GM12874 (cell line): ENCODE measurements at regions not wholly inside any gene's neighbourhood (a gene's known extent, or its start where the extent isn't known, plus 50 kb on each side); places are given as distances from the start of the nearest gene placed in this dataset.

Experiments used
- TF ChIP-seq, protein P1 (sequence below): IDR thresholded peaks from 2 replicates; pipeline ENCODE4 v1.5.1; 2011; ENCODE audit warnings: low read depth, mild to moderate bottlenecking, control low read depth, low read length, moderate library complexity; ENCODE audit not compliant: insufficient read depth

DNA sequence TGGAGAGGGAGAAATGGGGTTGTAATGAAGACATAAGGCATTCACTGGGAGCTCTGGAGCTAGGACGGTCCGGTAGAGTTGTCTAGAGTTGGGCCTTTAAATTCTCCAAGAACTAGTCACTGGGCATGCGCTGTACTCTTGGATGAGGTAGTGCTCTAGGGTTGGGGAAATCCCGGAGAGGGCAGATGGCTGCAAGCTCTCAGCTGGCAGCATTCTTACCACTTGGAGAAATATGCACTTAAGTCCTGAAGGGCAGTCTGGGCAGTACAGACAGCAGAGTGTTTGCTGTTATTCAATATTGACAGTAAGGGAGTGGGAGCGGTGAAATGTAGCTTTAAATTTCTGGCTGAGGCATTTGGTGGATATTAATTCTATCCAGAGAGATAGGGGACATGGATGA lies 214.6 kb downstream of the RDH14 start:
- TF ChIP-seq, protein P1, sequence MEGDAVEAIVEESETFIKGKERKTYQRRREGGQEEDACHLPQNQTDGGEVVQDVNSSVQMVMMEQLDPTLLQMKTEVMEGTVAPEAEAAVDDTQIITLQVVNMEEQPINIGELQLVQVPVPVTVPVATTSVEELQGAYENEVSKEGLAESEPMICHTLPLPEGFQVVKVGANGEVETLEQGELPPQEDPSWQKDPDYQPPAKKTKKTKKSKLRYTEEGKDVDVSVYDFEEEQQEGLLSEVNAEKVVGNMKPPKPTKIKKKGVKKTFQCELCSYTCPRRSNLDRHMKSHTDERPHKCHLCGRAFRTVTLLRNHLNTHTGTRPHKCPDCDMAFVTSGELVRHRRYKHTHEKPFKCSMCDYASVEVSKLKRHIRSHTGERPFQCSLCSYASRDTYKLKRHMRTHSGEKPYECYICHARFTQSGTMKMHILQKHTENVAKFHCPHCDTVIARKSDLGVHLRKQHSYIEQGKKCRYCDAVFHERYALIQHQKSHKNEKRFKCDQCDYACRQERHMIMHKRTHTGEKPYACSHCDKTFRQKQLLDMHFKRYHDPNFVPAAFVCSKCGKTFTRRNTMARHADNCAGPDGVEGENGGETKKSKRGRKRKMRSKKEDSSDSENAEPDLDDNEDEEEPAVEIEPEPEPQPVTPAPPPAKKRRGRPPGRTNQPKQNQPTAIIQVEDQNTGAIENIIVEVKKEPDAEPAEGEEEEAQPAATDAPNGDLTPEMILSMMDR = no peak

DNA sequence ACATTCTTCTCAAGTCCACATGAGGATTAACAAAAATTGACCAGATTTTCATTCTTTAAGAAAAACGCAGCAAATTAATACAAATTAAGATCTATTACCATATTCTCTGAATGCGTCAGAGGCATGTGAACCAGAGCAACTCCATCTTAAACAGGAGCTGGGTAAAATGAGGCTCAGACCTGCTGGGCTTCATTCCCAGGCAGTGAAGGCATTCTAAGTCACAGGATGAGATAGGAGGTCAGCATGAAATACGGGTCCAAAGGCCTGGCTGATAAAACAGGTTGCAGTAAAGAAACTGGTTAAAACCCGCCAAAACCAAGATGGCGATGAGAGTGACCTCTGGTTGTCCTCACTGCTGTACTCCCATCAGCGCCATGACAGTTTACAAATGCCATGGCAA lies 217.6 kb downstream of the RDH14 start:
- TF ChIP-seq, protein P1 = no peak

DNA sequence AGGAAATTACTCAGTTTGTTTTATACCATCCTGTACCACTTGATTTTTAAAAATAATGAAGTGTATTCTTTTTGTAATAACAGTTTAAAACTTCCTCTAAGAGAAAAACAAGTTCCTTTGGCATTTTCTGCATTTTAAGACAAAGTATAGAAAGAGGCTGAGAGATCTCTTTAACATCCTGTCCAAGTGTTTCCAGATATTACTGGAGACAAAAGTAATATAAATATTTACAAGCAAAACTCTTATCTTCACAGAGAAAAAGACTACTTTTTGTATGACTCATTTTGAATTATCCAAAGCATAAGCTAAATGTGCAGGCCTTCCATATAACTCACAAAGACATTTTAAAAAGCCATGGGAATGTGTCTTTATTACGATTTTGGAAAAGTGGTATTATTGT lies 221.1 kb downstream of the RDH14 start:
- TF ChIP-seq, protein P1 = no peak

DNA sequence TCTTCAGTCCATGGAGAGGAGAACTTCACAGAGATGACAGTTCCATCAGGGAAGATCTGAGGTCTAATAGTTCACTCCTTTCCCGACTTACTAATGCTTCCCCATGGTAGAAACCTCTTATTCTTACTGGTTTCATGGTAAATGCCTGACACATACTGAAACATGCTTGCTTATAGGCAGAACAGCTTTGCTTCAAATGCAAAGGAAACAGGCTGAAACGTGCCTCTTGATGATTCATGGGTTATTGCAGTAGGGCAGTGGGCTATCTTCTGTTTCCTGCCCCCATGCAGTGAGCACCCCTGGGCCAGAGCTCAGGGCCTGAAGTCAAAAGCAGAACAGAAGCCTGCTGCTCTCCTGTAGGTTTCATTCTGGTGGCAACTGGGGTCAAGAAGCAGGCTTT lies 223.5 kb downstream of the RDH14 start:
- TF ChIP-seq, protein P1 = no peak

DNA sequence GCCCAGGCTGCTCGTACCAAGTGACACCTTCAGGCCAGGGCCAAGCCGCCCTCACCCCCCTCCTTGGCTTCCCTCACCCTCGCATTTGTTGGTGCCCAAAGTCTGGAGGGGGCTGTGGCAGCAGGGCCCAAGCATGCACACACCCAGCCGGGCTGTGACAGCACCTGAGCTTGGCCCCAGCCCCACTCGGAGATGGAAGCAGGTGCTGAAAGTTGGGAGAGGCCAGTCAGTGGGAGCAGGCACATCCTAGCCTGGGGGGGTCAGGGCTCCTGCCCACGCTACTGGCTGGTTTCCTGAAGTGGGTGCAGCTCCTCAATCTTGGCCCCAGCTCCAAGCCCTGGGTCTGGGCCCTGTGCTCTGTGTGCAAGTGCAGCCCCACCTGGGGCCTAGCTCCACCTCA lies 228.0 kb downstream of the RDH14 start:
- TF ChIP-seq, protein P1 = no peak

DNA sequence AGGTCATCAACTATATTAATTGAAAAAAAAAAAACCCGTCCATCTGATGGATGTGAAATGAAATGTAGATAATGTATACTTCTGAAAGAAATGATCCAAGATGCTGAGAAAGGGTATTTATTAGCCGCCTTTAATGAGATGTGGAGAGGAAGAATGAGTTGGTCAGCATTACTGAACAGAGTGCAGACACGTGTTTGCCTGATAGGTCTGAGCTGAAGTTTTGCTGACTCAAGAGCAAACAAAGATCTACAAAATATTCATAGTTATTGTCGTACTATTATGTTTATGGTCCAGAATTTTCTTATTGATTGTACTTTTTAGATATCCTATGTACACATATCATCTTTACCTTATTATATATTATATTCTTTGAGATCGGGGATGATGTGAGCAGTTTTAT lies 235.3 kb downstream of the RDH14 start:
- TF ChIP-seq, protein P1 = no peak

DNA sequence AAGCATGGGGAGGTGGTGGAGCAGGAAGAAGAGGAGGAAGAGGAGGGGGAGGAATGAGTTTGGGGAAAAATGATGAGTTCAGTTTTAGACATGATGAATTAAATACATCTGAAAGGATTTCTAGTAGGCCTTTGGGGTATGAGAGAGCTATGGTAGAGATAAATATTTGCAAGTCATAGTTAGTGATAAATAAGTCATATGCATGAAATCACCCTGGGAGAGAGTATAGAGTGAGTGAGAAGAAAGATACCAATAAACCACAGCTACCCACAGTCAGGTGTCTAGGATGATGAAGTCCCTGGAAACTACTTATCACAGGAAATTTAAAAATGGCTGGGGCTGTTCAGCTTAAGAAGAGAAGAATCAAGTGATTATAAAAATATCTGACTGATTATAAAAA lies 240.5 kb downstream of the RDH14 start:
- TF ChIP-seq, protein P1 = no peak

DNA sequence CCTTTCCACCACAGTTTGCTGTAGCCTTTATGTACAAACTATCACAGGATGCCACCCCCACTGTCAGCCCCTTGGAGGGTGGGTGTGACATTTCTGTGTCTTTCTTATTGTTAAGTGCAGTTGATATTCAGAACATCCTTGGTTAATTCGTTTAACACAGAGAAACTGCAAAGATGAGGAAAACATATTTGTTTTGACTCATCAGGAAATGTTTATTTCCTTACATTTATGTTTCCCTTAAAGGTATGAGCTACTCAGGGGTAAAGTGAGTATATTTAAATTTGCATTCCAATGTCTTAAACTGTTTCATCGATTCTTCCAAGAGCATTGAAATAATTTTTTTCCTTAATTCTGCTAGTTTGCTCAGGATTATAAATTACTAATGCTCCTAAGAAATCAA lies 243.4 kb downstream of the RDH14 start:
- TF ChIP-seq, protein P1 = no peak
